Activated CD8-positive, alpha-beta T cell treated with anti-CD3 and anti-CD28 coated beads for 36 hours (primary cell): ENCODE measurements at regions not wholly inside any gene's neighbourhood (a gene's known extent, or its start where the extent isn't known, plus 50 kb on each side); places are given as distances from the start of the nearest gene placed in this dataset.

Experiments
- ATAC-seq: fragments of 200-7000 bp; cut with Tn5 transposase; one replicate; pipeline ENCODE4 v1.10.0; 2021; ENCODE audit warnings: mild to moderate bottlenecking, moderate library complexity
- CTCF ChIA-PET: fragments of 350-600 bp; sonication (Branson Sonifier 250); formaldehyde crosslinking; loops from one replicate; lab custom pipeline; 2021; ENCODE audit warnings: antibody characterized with exemption; lab: Charles Lee
- POLR2A ChIA-PET: fragments of 350-600 bp; sonication (Branson Sonifier 250); formaldehyde crosslinking; loops from one replicate; lab custom pipeline; 2021; ENCODE audit warnings: antibody characterized with exemption; lab: Charles Lee
- DNase-seq: peaks from one replicate; pipeline ENCODE4 v3.0.0-alpha.2; 2020
- H3K27ac Mint-ChIP-seq: one replicate; pipeline ENCODE4 v1.8.0; 2021; ENCODE audit warnings: mild to moderate bottlenecking, mixed read lengths
- H3K27me3 Mint-ChIP-seq: one replicate; pipeline ENCODE4 v1.8.0; 2021; ENCODE audit warnings: mixed read lengths
- H3K36me3 Mint-ChIP-seq: one replicate; pipeline ENCODE4 v1.8.0; 2021; ENCODE audit warnings: low read depth, mixed read lengths
- H3K4me1 Mint-ChIP-seq: one replicate; pipeline ENCODE4 v1.8.0; 2021; ENCODE audit warnings: low read depth, mixed read lengths
- H3K4me3 Mint-ChIP-seq: one replicate; pipeline ENCODE4 v1.8.0; 2021; ENCODE audit warnings: mild to moderate bottlenecking, moderate library complexity, mixed read lengths
- H3K9me3 Mint-ChIP-seq: one replicate; pipeline ENCODE4 v1.8.0; 2021; ENCODE audit warnings: mixed read lengths
- CTCF ChIP-seq: fragments of 200-600 bp; IDR thresholded peaks from one replicate; pipeline ENCODE4 v1.8.0; 2022; ENCODE audit warnings: antibody characterized with exemption, mild to moderate bottlenecking
- intact Hi-C: fragments of 100-400 bp; cut with micrococcal nuclease; formaldehyde crosslinking; loops from one replicate; pipeline ENCODE4 v1.10.0; 2022

- CTCF ChIA-PET, result no interaction called here
- H3K4me1 Mint-ChIP-seq, result no peaks in the 10 kb centered on the region
- H3K4me3 Mint-ChIP-seq, result no peak overlapping the region
Observed at GRCh38 chr4:30922625-30923024, 202.5 kb downstream of the PCDH7 start.

GRCh38 chr4:30924495-30924894 lies 204.3 kb downstream of the PCDH7 start:
- POLR2A ChIA-PET, result interaction anchor here (0.6 kb wide), 1 partner anchor 432 kb away, joined by 3 read pairs; no protein-coding TSS in a partner anchor
- H3K36me3 Mint-ChIP-seq, result no peaks in the 10 kb centered on the region
- intact Hi-C loops, result no loop called here

More at GRCh38 chr4:30922625-30923024, 202.5 kb downstream of the PCDH7 start:
- Mint-ChIP-seq H3K9me3 (peaks cover 4% of the 10 kb centered on the region), H3K36me3 (no peaks in the 10 kb centered on the region), H3K27me3 (no peaks in the 10 kb centered on the region), H3K27ac (no peak overlapping the region)
- DNase-seq (no peak), ATAC-seq (no peak)
- no peak for TF ChIP-seq CTCF
- intact Hi-C loops, result no loop called here
- POLR2A ChIA-PET, result no interaction called here

GRCh38 chr4:30929649-30930048 lies 209.5 kb downstream of the PCDH7 start:
- CTCF ChIA-PET, result no interaction called here
- H3K27me3 Mint-ChIP-seq, result no peaks in the 10 kb centered on the region
- no peak for TF ChIP-seq CTCF
- ATAC-seq (no peak), DNase-seq (no peak)
- no peaks in the 10 kb centered on the region for H3K4me1 Mint-ChIP-seq
- no peaks in the 10 kb centered on the region for H3K36me3 Mint-ChIP-seq
- no peak overlapping the region for H3K4me3 Mint-ChIP-seq
- no peak overlapping the region for H3K27ac Mint-ChIP-seq
- POLR2A ChIA-PET, result no interaction called here
- intact Hi-C loops, result no loop called here
- peaks cover 3% of the 10 kb centered on the region for H3K9me3 Mint-ChIP-seq

More at GRCh38 chr4:30924495-30924894, 204.3 kb downstream of the PCDH7 start:
- Mint-ChIP-seq H3K9me3 (peaks cover 4% of the 10 kb centered on the region), H3K4me1 (no peaks in the 10 kb centered on the region), H3K4me3 (no peak overlapping the region), H3K27ac (no peak overlapping the region), H3K27me3 (no peaks in the 10 kb centered on the region)
- ATAC-seq (no peak), DNase-seq (no peak)
- CTCF ChIA-PET, result no interaction called here
- no peak for TF ChIP-seq CTCF

GRCh38 chr4:30930276-30930675 lies 210.1 kb downstream of the PCDH7 start:
- peaks cover 3% of the 10 kb centered on the region for H3K9me3 Mint-ChIP-seq
- no peak for TF ChIP-seq CTCF
- H3K36me3 Mint-ChIP-seq, result no peaks in the 10 kb centered on the region
- H3K27me3 Mint-ChIP-seq, result no peaks in the 10 kb centered on the region
- intact Hi-C loops, result no loop called here
- ChIA-PET POLR2A (no interaction called here), CTCF (no interaction called here)
- no peak for ATAC-seq
- H3K4me3 Mint-ChIP-seq, result no peak overlapping the region
- H3K4me1 Mint-ChIP-seq, result no peaks in the 10 kb centered on the region
- DNase-seq, result no peak
- no peak overlapping the region for H3K27ac Mint-ChIP-seq

- intact Hi-C loops, result no loop called here
- ATAC-seq (no peak), DNase-seq (no peak)
- Mint-ChIP-seq H3K9me3 (peaks cover 3% of the 10 kb centered on the region), H3K27ac (no peak overlapping the region), H3K27me3 (no peaks in the 10 kb centered on the region), H3K4me3 (no peak overlapping the region), H3K4me1 (no peaks in the 10 kb centered on the region), H3K36me3 (no peaks in the 10 kb centered on the region)
- ChIA-PET POLR2A (no interaction called here), CTCF (no interaction called here)
- TF ChIP-seq CTCF, result no peak
Observed at GRCh38 chr4:30932581-30932980, 212.4 kb downstream of the PCDH7 start.
